GM12878 (cell line): ENCODE measurements at regions not wholly inside any gene's neighbourhood (a gene's known extent, or its start where the extent isn't known, plus 50 kb on each side); places are given as distances from the start of the nearest gene placed in this dataset.

Source experiments
- ATAC-seq: fragments of 200-7000 bp; cut with Tn5 transposase; 3 replicates; pipeline ENCODE4 v1.9.1; 2020; ENCODE audit warnings: mild to moderate bottlenecking, moderate library complexity
- BruUV-seq: library from RNA; stranded (reverse); fragments of 400-500 nt; replicated peaks from 2 replicates; lab custom pipeline; 2021; lab: Mats Ljungman, UMichigan
- CTCF ChIA-PET: fragments of 300-600 bp; sonication (Branson Sonifier 250); formaldehyde crosslinking; extraction: SDS; loops from one replicate; lab custom pipeline; 2021; ENCODE audit warnings: inconsistent platforms; lab: Yijun Ruan, JAX
- POLR2A ChIA-PET: fragments of 350-600 bp; formaldehyde crosslinking; extraction: SDS; loops from one replicate; lab custom pipeline; 2021; ENCODE audit warnings: inconsistent platforms; lab: Charles Lee
- RAD21 ChIA-PET: fragments of 300-600 bp; sonication (Branson Sonifier 250); formaldehyde crosslinking; loops from one replicate; lab custom pipeline; 2023; ENCODE audit warnings: antibody characterized with exemption; ENCODE audit not compliant: unreplicated experiment; lab: Charles Lee
- SMC1A ChIA-PET: fragments of 300-600 bp; sonication (Branson Sonifier 250); formaldehyde crosslinking; loops from one replicate; lab custom pipeline; 2023; ENCODE audit not compliant: unreplicated experiment, uncharacterized antibody; lab: Charles Lee
- DNase-seq: peaks from one replicate; pipeline ENCODE4 v3.0.0-alpha.2; 2011; ENCODE audit warnings: low read depth, low spot score
- FAIRE-seq: peaks from 3 replicates; lab custom pipeline; 2011; peaks lifted over from hg19 to GRCh38; lab: Jason Lieb, UNC
- H2AFZ ChIP-seq: 2 replicates; pipeline ENCODE4 v1.6.0; 2011; ENCODE audit warnings: low read depth, low read length, control low read depth; ENCODE audit not compliant: control insufficient read depth
- H3K27ac ChIP-seq: 2 replicates; pipeline ENCODE4 v1.5.1; 2011; ENCODE audit warnings: control low read depth; ENCODE audit not compliant: control insufficient read depth, insufficient read depth
- H3K27me3 ChIP-seq, 2 experiments: replicated peaks in 1 of 2; 2 replicates each; pipeline versions ENCODE4 v1.6.0 to v1.6.1; 2011; ENCODE audit warnings: low read length in 1 of 2; ENCODE audit not compliant: control insufficient read depth in 2 of 2, insufficient read depth in 2 of 2
- H3K36me3 ChIP-seq, 2 experiments: 2 replicates each; pipeline ENCODE4 v1.5.1; 2011; ENCODE audit warnings: low read length in 1 of 2; ENCODE audit not compliant: control insufficient read depth in 2 of 2, insufficient read depth in 2 of 2
- H3K4me1 ChIP-seq: 2 replicates; pipeline ENCODE4 v1.6.1; 2011; ENCODE audit warnings: mild to moderate bottlenecking, low read length, moderate library complexity, mixed read lengths; ENCODE audit not compliant: control insufficient read depth, insufficient read depth
- H3K4me2 ChIP-seq: 2 replicates; pipeline ENCODE4 v1.6.0; 2011; ENCODE audit warnings: control low read depth; ENCODE audit not compliant: control insufficient read depth, insufficient read depth
- H3K4me3 ChIP-seq: fragments of 200-600 bp; sonication (generic); 2 replicates; pipeline ENCODE4 v1.5.1; 2016
- H3K79me2 ChIP-seq: 2 replicates; pipeline ENCODE4 v1.6.0; 2011; ENCODE audit warnings: low read length; ENCODE audit not compliant: control insufficient read depth, insufficient read depth
- H3K9ac ChIP-seq: 2 replicates; pipeline ENCODE4 v1.8.0; 2011; ENCODE audit warnings: low read length, control low read depth, mixed read lengths; ENCODE audit not compliant: control insufficient read depth, insufficient read depth
- H3K9me3 ChIP-seq: replicated peaks from 3 replicates; pipeline ENCODE4 v1.5.1; 2011; ENCODE audit warnings: mild to moderate bottlenecking, low read length; ENCODE audit not compliant: control insufficient read depth, insufficient read depth
- H4K20me1 ChIP-seq: 2 replicates; pipeline ENCODE4 v1.6.0; 2011; ENCODE audit not compliant: control insufficient read depth, insufficient read depth
- HDAC2 ChIP-seq: fragments of 200-600 bp; sonication (generic); IDR thresholded peaks from 2 replicates; pipeline ENCODE4 v1.6.1; 2017
- MEF2B ChIP-seq: fragments of 450-650 bp; IDR thresholded peaks from 2 replicates; pipeline ENCODE4 v1.6.1; 2018; ENCODE audit warnings: mild to moderate bottlenecking, moderate library complexity; ENCODE audit not compliant: partially characterized antibody, poor library complexity, severe bottlenecking
- MTA2 ChIP-seq: fragments of 450-650 bp; IDR thresholded peaks from 2 replicates; pipeline ENCODE4 v1.6.1; 2016; ENCODE audit warnings: low read depth, mild to moderate bottlenecking, moderate library complexity
- POLR2A ChIP-seq: IDR thresholded peaks from 2 replicates; pipeline ENCODE4 v1.6.1; 2011; ENCODE audit warnings: low read depth, mild to moderate bottlenecking, low read length
- SIN3A ChIP-seq: IDR thresholded peaks from 2 replicates; pipeline ENCODE4 v1.6.1; 2012; ENCODE audit warnings: low read depth, low read length, improper control_type of control experiment
- TCF7 ChIP-seq: IDR thresholded peaks from 2 replicates; pipeline ENCODE4 v1.6.1; 2014; ENCODE audit warnings: antibody characterized with exemption, borderline replicate concordance
- YY1 ChIP-seq: IDR thresholded peaks from 2 replicates; pipeline ENCODE4 v1.6.1; 2011; ENCODE audit warnings: low read depth, mild to moderate bottlenecking, low read length
- WGBS: methylation state at CpG from one replicate; pipeline ENCODE4 v1.1.6; 2016; ENCODE audit warnings: low lambda C conversion rate; ENCODE audit not compliant: insufficient replicate concordance, insufficient coverage; ENCODE audit errors: missing lambda C conversion rate; 5-methylcytosine and 5-hydroxymethylcytosine counted together
- in situ Hi-C: fragments of 300-500 bp; cut with MboI; formaldehyde crosslinking; loops from 9 replicates; pipeline ENCODE4 v1.14.3; 2018; ENCODE audit warnings: mixed read lengths
- intact Hi-C: fragments of 100-400 bp; cut with micrococcal nuclease; formaldehyde crosslinking; loops from one replicate; pipeline ENCODE4 v1.14.2; 2022; ENCODE audit not compliant: unreplicated experiment
- TF ChIP-seq, protein P1 (sequence below): IDR thresholded peaks from 2 replicates; pipeline ENCODE4 v1.6.1; 2012; ENCODE audit warnings: low read depth, low read length, improper control_type of control experiment
- TF ChIP-seq, protein P2 (sequence below): IDR thresholded peaks from 2 replicates; pipeline ENCODE4 v1.6.1; 2011; ENCODE audit warnings: borderline replicate concordance, low read depth, mild to moderate bottlenecking, moderate library complexity, mixed read lengths, low read length; ENCODE audit not compliant: insufficient read depth; ENCODE audit errors: extremely low read length
- TF ChIP-seq, protein P3 (sequence below): IDR thresholded peaks from 2 replicates; pipeline ENCODE4 v1.6.1; 2011; ENCODE audit warnings: mild to moderate bottlenecking, low read depth, low read length, moderate library complexity; ENCODE audit not compliant: insufficient replicate concordance

DNA sequence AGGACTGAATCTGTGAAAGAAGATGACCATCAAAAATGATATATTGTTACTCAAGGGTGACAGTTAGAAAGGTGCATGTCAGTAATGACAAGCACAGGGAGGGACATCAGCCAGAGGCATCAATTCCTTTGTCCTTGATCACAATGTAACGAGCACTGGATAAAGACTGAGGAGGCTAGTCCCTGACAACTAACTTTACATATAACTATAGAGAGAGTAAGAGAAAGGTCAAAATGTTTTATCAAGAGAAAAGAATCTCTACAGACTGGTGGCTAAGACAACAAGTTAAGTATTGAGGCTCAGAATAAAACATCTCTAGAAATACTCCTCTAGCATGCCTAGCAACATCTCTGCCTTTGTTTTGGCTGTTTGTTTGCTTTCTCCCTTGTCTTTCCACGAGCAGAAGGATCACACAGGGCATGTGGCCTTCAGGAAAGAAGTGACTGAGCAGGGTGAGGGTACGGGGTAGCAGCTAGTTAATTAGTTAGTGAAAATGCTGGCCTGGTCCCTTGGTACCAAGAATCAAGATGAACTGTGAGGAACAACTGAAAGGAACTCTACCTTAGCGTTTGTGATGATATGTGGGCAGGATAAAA lies 724.1 kb upstream of the MEF2C start:
- CTCF ChIA-PET = no interaction called here
- ATAC-seq (no peak), DNase-seq (no peak), FAIRE-seq (peak; percentile 83)
- Histone ChIP-seq H3K27ac (no peak overlapping the region), H4K20me1 (no peaks in the 10 kb centered on the region), H3K79me2 (no peaks in the 10 kb centered on the region), H3K9ac (no peak overlapping the region), H3K4me2 (no peak overlapping the region), H3K4me1 (no peaks in the 10 kb centered on the region), H3K27me3 (no peaks in the 10 kb centered on the region), H3K4me3 (no peak overlapping the region), H3K9me3 (no peaks in the 10 kb centered on the region), H3K36me3 (no peaks in the 10 kb centered on the region), H2AFZ (peak overlapping the region; percentile 67)
- SMC1A ChIA-PET = interaction anchor here (2.4 kb wide), 2 partner anchors 10 to 13 kb away, joined by 7 to 10 read pairs; no protein-coding TSS in a partner anchor
- no peak for TF ChIP-seq YY1
- no peak for TF ChIP-seq POLR2A
- no peak for TF ChIP-seq MTA2
- no peak for TF ChIP-seq MEF2B
- TF ChIP-seq, protein P1, sequence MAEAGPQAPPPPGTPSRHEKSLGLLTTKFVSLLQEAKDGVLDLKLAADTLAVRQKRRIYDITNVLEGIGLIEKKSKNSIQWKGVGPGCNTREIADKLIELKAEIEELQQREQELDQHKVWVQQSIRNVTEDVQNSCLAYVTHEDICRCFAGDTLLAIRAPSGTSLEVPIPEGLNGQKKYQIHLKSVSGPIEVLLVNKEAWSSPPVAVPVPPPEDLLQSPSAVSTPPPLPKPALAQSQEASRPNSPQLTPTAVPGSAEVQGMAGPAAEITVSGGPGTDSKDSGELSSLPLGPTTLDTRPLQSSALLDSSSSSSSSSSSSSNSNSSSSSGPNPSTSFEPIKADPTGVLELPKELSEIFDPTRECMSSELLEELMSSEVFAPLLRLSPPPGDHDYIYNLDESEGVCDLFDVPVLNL = no peak
- TF ChIP-seq HDAC2 = no peak
- TF ChIP-seq, protein P2, sequence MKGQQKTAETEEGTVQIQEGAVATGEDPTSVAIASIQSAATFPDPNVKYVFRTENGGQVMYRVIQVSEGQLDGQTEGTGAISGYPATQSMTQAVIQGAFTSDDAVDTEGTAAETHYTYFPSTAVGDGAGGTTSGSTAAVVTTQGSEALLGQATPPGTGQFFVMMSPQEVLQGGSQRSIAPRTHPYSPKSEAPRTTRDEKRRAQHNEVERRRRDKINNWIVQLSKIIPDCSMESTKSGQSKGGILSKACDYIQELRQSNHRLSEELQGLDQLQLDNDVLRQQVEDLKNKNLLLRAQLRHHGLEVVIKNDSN = no peak
- TF ChIP-seq SIN3A = no peak
- TF ChIP-seq TCF7 = no peak
- TF ChIP-seq, protein P3, sequence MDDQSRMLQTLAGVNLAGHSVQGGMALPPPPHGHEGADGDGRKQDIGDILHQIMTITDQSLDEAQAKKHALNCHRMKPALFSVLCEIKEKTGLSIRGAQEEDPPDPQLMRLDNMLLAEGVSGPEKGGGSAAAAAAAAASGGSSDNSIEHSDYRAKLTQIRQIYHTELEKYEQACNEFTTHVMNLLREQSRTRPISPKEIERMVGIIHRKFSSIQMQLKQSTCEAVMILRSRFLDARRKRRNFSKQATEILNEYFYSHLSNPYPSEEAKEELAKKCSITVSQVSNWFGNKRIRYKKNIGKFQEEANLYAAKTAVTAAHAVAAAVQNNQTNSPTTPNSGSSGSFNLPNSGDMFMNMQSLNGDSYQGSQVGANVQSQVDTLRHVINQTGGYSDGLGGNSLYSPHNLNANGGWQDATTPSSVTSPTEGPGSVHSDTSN = no peak
- intact Hi-C loops = loop anchor here (5.0 kb wide), 1 partner anchor 170 kb away; no protein-coding TSS in a partner anchor
- no TSS peak for BruUV-seq
- in situ Hi-C loops = no loop called here
- POLR2A ChIA-PET = no interaction called here
- WGBS = 50% methylated on average over 4 of the region's 4 CpGs
- RAD21 ChIA-PET = no interaction called here
